GM12878 (cell line): ENCODE measurements at regions not wholly inside any gene's neighbourhood (a gene's known extent, or its start where the extent isn't known, plus 50 kb on each side); places are given as distances from the start of the nearest gene placed in this dataset.

Source experiments
- ATAC-seq: fragments of 200-7000 bp; cut with Tn5 transposase; 3 replicates; pipeline ENCODE4 v1.9.1; 2020; ENCODE audit warnings: mild to moderate bottlenecking, moderate library complexity
- BruUV-seq: library from RNA; stranded (reverse); fragments of 400-500 nt; replicated peaks from 2 replicates; lab custom pipeline; 2021; lab: Mats Ljungman, UMichigan
- CTCF ChIA-PET: fragments of 300-600 bp; sonication (Branson Sonifier 250); formaldehyde crosslinking; extraction: SDS; loops from one replicate; lab custom pipeline; 2021; ENCODE audit warnings: inconsistent platforms; lab: Yijun Ruan, JAX
- POLR2A ChIA-PET: fragments of 350-600 bp; formaldehyde crosslinking; extraction: SDS; loops from one replicate; lab custom pipeline; 2021; ENCODE audit warnings: inconsistent platforms; lab: Charles Lee
- RAD21 ChIA-PET: fragments of 300-600 bp; sonication (Branson Sonifier 250); formaldehyde crosslinking; loops from one replicate; lab custom pipeline; 2023; ENCODE audit warnings: antibody characterized with exemption; ENCODE audit not compliant: unreplicated experiment; lab: Charles Lee
- SMC1A ChIA-PET: fragments of 300-600 bp; sonication (Branson Sonifier 250); formaldehyde crosslinking; loops from one replicate; lab custom pipeline; 2023; ENCODE audit not compliant: unreplicated experiment, uncharacterized antibody; lab: Charles Lee
- DNase-seq: peaks from one replicate; pipeline ENCODE4 v3.0.0-alpha.2; 2011; ENCODE audit warnings: low read depth, low spot score
- FAIRE-seq: peaks from 3 replicates; lab custom pipeline; 2011; peaks lifted over from hg19 to GRCh38; lab: Jason Lieb, UNC
- H2AFZ ChIP-seq: 2 replicates; pipeline ENCODE4 v1.6.0; 2011; ENCODE audit warnings: low read depth, low read length, control low read depth; ENCODE audit not compliant: control insufficient read depth
- H3K27ac ChIP-seq: 2 replicates; pipeline ENCODE4 v1.5.1; 2011; ENCODE audit warnings: control low read depth; ENCODE audit not compliant: control insufficient read depth, insufficient read depth
- H3K27me3 ChIP-seq, 2 experiments: replicated peaks in 1 of 2; 2 replicates each; pipeline versions ENCODE4 v1.6.0 to v1.6.1; 2011; ENCODE audit warnings: low read length in 1 of 2; ENCODE audit not compliant: control insufficient read depth in 2 of 2, insufficient read depth in 2 of 2
- H3K36me3 ChIP-seq, 2 experiments: 2 replicates each; pipeline ENCODE4 v1.5.1; 2011; ENCODE audit warnings: low read length in 1 of 2; ENCODE audit not compliant: control insufficient read depth in 2 of 2, insufficient read depth in 2 of 2
- H3K4me1 ChIP-seq: 2 replicates; pipeline ENCODE4 v1.6.1; 2011; ENCODE audit warnings: mild to moderate bottlenecking, low read length, moderate library complexity, mixed read lengths; ENCODE audit not compliant: control insufficient read depth, insufficient read depth
- H3K4me2 ChIP-seq: 2 replicates; pipeline ENCODE4 v1.6.0; 2011; ENCODE audit warnings: control low read depth; ENCODE audit not compliant: control insufficient read depth, insufficient read depth
- H3K4me3 ChIP-seq: fragments of 200-600 bp; sonication (generic); 2 replicates; pipeline ENCODE4 v1.5.1; 2016
- H3K79me2 ChIP-seq: 2 replicates; pipeline ENCODE4 v1.6.0; 2011; ENCODE audit warnings: low read length; ENCODE audit not compliant: control insufficient read depth, insufficient read depth
- H3K9ac ChIP-seq: 2 replicates; pipeline ENCODE4 v1.8.0; 2011; ENCODE audit warnings: low read length, control low read depth, mixed read lengths; ENCODE audit not compliant: control insufficient read depth, insufficient read depth
- H3K9me3 ChIP-seq: replicated peaks from 3 replicates; pipeline ENCODE4 v1.5.1; 2011; ENCODE audit warnings: mild to moderate bottlenecking, low read length; ENCODE audit not compliant: control insufficient read depth, insufficient read depth
- H4K20me1 ChIP-seq: 2 replicates; pipeline ENCODE4 v1.6.0; 2011; ENCODE audit not compliant: control insufficient read depth, insufficient read depth
- BCLAF1 ChIP-seq: fragments of 450-650 bp; IDR thresholded peaks from 2 replicates; pipeline ENCODE4 v1.6.1; 2017; ENCODE audit warnings: antibody characterized with exemption, mild to moderate bottlenecking, moderate library complexity
- BRCA1 ChIP-seq: IDR thresholded peaks from 2 replicates; pipeline ENCODE4 v1.6.1; 2011; ENCODE audit warnings: low read depth, low read length, improper control_type of control experiment
- CEBPB ChIP-seq, 2 experiments: fragments of 150-350 bp in 1 of 2; IDR thresholded peaks; 2 replicates each; pipeline ENCODE4 v1.6.1; 2012 to 2014; ENCODE audit warnings: low read depth in 2 of 2, low read length in 2 of 2, borderline replicate concordance in 1 of 2, inconsistent platforms in 1 of 2
- ESRRA ChIP-seq: IDR thresholded peaks from 2 replicates; pipeline ENCODE4 v1.6.1; 2012; ENCODE audit warnings: mild to moderate bottlenecking, low read length, improper control_type of control experiment
- KDM1A ChIP-seq: fragments of 200-600 bp; sonication (generic); IDR thresholded peaks from 2 replicates; pipeline ENCODE4 v1.6.1; 2016; ENCODE audit warnings: borderline replicate concordance
- NFIC ChIP-seq: IDR thresholded peaks from 2 replicates; pipeline ENCODE4 v1.6.1; 2012; ENCODE audit warnings: low read depth, mild to moderate bottlenecking, inconsistent platforms, low read length, moderate library complexity
- NFXL1 ChIP-seq: fragments of 450-650 bp; IDR thresholded peaks from 2 replicates; pipeline ENCODE4 v1.6.1; 2017; ENCODE audit warnings: antibody characterized with exemption, mild to moderate bottlenecking, borderline replicate concordance
- PML ChIP-seq: IDR thresholded peaks from 2 replicates; pipeline ENCODE4 v1.6.1; 2012; ENCODE audit warnings: low read length, inconsistent platforms
- POLR2AphosphoS2 ChIP-seq: IDR thresholded peaks from 2 replicates; pipeline ENCODE4 v1.6.1; 2011; ENCODE audit warnings: low read depth, mild to moderate bottlenecking, low read length, improper control_type of control experiment, moderate library complexity
- RAD21 ChIP-seq: IDR thresholded peaks from 2 replicates; pipeline ENCODE4 v1.6.1; 2011; ENCODE audit warnings: mild to moderate bottlenecking, low read depth, low read length, moderate library complexity; ENCODE audit not compliant: insufficient read depth
- RELA ChIP-seq: fragments of 450-650 bp; IDR thresholded peaks from 2 replicates; pipeline ENCODE4 v1.8.0; 2014; ENCODE audit warnings: borderline replicate concordance; ENCODE audit not compliant: partially characterized antibody
- RFX5 ChIP-seq: IDR thresholded peaks from 2 replicates; pipeline ENCODE4 v1.6.1; 2011; ENCODE audit warnings: low read depth, low read length, improper control_type of control experiment
- SPI1 ChIP-seq: IDR thresholded peaks from 2 replicates; pipeline ENCODE4 v1.6.1; 2011; ENCODE audit warnings: low read depth, mild to moderate bottlenecking, low read length, moderate library complexity, borderline replicate concordance; ENCODE audit not compliant: insufficient read depth
- YBX1 ChIP-seq: fragments of 450-650 bp; IDR thresholded peaks from 2 replicates; pipeline ENCODE4 v1.6.1; 2016; ENCODE audit warnings: antibody characterized with exemption
- ZBTB11 ChIP-seq: fragments of 450-650 bp; formaldehyde crosslinking; IDR thresholded peaks from 2 replicates; pipeline ENCODE4 v1.5.0; 2022; ENCODE audit warnings: mild to moderate bottlenecking, missing genetic modification characterization
- ZBTB33 ChIP-seq: fragments of 450-650 bp; IDR thresholded peaks from 2 replicates; pipeline ENCODE4 v1.6.1; 2017; ENCODE audit warnings: mild to moderate bottlenecking
- WGBS: methylation state at CpG from one replicate; pipeline ENCODE4 v1.1.6; 2016; ENCODE audit warnings: low lambda C conversion rate; ENCODE audit not compliant: insufficient replicate concordance, insufficient coverage; ENCODE audit errors: missing lambda C conversion rate; 5-methylcytosine and 5-hydroxymethylcytosine counted together
- in situ Hi-C: fragments of 300-500 bp; cut with MboI; formaldehyde crosslinking; loops from 9 replicates; pipeline ENCODE4 v1.14.3; 2018; ENCODE audit warnings: mixed read lengths
- intact Hi-C: fragments of 100-400 bp; cut with micrococcal nuclease; formaldehyde crosslinking; loops from one replicate; pipeline ENCODE4 v1.14.2; 2022; ENCODE audit not compliant: unreplicated experiment

- no peaks in the 10 kb centered on the region for H3K27me3 ChIP-seq
- ChIA-PET CTCF (interaction anchor here (0.7 kb wide), 1 partner anchor 294 kb away, joined by 3 read pairs; no protein-coding TSS in a partner anchor), SMC1A (interaction anchor here (1.6 kb wide), 2 partner anchors 9 to 10 kb away, joined by 3 to 4 read pairs; no protein-coding TSS in a partner anchor), POLR2A (no interaction called here), RAD21 (interaction anchor here (1.0 kb wide), 1 partner anchor 485 kb away, joined by 3 read pairs; no protein-coding TSS in a partner anchor)
- H3K9ac ChIP-seq = no peak overlapping the region
- intact Hi-C loops (no loop called here), in situ Hi-C loops (no loop called here)
- no peaks in the 10 kb centered on the region for H4K20me1 ChIP-seq
- H3K27ac ChIP-seq = no peak overlapping the region
- no peak overlapping the region for H3K4me2 ChIP-seq
- H3K9me3 ChIP-seq = no peaks in the 10 kb centered on the region
- FAIRE-seq (no peak), DNase-seq (no peak), ATAC-seq (no peak)
- no TSS peak for BruUV-seq
- H3K4me1 ChIP-seq = no peaks in the 10 kb centered on the region
- no peak overlapping the region for H2AFZ ChIP-seq
- H3K4me3 ChIP-seq = no peak overlapping the region
- H3K79me2 ChIP-seq = no peaks in the 10 kb centered on the region
- WGBS = 0% methylated on average over 3 of the region's 3 CpGs
- no peaks in the 10 kb centered on the region for H3K36me3 ChIP-seq
- TF ChIP-seq PML (no peak), ESRRA (no peak), ZBTB11 (no peak), YBX1 (no peak), POLR2AphosphoS2 (no peak), NFIC (no peak), RELA (no peak), BRCA1 (no peak), BCLAF1 (no peak), NFXL1 (no peak), ZBTB33 (no peak), KDM1A (no peak), RAD21 (no peak), CEBPB (IDR thresholded peaks at IDR 0.05; ENCODE audit: borderline replicate concordance in 1 of 2, low read depth in 2 of 2, low read length in 2 of 2) (no peak), SPI1 (no peak), RFX5 (no peak)
These were observed 321.3 kb upstream of the TFPI start for GRCh38 chr2:187875261-187876141.
